IPS DF 6.9 (cell line): ENCODE measurements at regions not wholly inside any gene's neighbourhood (a gene's known extent, or its start where the extent isn't known, plus 50 kb on each side); places are given as distances from the start of the nearest gene placed in this dataset.

Source experiments
- DNase-seq: peaks from one replicate; pipeline ENCODE4 v3.0.0-alpha.2; 2013; ENCODE audit warnings: low read depth, low spot score
- H3K27ac ChIP-seq: one replicate; pipeline ENCODE4 v1.5.1; 2013; ENCODE audit warnings: low read length, control low read depth
- H3K27me3 ChIP-seq: 2 replicates; pipeline ENCODE4 v1.6.1; 2013; ENCODE audit warnings: mild to moderate bottlenecking, low read length; ENCODE audit not compliant: control insufficient read depth, insufficient read depth
- H3K36me3 ChIP-seq: 2 replicates; pipeline ENCODE4 v1.6.1; 2013; ENCODE audit warnings: low read length; ENCODE audit not compliant: control insufficient read depth, insufficient read depth
- H3K4me1 ChIP-seq: 2 replicates; pipeline ENCODE4 v1.6.1; 2013; ENCODE audit warnings: low read length; ENCODE audit not compliant: control insufficient read depth, insufficient read depth
- H3K4me3 ChIP-seq: 2 replicates; pipeline ENCODE4 v1.5.1; 2013; ENCODE audit warnings: mild to moderate bottlenecking, low read length
- H3K9me3 ChIP-seq: 2 replicates; pipeline ENCODE4 v1.6.1; 2013; ENCODE audit warnings: low read length, inconsistent platforms; ENCODE audit not compliant: control insufficient read depth, insufficient read depth
- WGBS: extraction: QIAGEN DNeasy Blood & Tissue Kit; methylation state at CpG from one replicate; pipeline ENCODE4 v1.1.7; 2013; ENCODE audit warnings: mixed read lengths, missing lambda C conversion rate; ENCODE audit not compliant: insufficient read length, insufficient coverage; 5-methylcytosine and 5-hydroxymethylcytosine counted together

DNA sequence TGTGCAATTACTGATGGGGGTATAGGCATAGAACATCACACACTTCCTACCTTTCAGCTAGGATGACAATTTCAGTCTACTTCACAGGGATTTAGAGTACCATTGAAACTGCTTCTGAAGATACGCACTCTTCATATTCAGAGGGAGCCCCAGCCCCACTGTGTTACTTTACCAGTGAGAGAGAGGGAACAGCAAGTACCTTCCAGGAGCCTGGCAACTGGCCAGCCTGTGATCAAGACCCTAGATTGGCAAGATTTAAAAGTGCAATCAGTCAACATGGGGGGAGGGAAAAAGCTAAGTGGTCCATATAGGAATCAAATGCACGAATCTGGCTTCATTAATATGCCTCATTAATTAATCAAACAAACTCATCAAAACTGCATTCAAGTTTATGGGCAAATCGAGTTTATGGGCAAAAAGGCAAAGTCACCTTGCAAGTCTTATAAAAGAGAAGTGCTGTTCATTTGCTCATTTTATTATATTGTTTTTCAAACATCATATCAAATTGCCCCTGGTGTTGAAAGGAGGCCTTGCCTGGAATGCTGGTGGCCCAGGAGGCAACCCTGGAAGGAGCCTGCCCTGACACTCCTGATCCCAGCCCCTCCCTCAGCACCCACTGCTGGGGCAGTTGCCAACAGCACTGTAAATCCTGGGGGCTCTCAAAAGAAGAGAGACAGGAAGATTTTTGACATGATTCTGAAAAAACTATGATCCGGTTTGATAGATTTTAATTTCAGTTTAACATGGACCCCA lies 184.9 kb upstream of the DPT start:
- Histone ChIP-seq H3K27me3 (no peaks in the 10 kb centered on the region), H3K36me3 (no peaks in the 10 kb centered on the region), H3K9me3 (no peaks in the 10 kb centered on the region), H3K4me3 (no peak overlapping the region), H3K27ac (no peak overlapping the region), H3K4me1 (peaks cover 3% of the 10 kb centered on the region; the same call in 1 of the 2 replicates)
- no peak for DNase-seq
- no CpG with 5 or more reads among the region's 4 CpGs for WGBS

DNA sequence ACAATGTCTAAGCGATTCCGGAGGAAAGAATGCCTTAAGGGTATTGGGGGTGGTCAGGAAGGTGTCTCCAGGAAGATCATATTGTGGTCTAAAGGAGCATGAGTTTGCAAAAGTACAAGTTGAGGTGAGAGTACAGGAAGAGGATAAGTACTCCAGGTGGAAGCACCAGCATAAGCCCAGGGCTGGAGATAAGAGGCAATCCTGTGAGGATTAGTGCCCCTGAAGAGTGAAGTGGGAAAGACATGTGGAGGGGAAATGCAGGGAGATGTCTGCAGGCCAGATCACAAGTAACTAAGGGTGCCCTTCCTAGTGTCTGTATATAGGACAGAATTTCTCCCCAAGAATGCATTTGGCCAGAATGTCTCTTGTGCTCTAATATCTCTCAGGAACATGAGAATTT lies 188.3 kb upstream of the DPT start:
- H3K4me3 ChIP-seq = no peak overlapping the region
- H3K9me3 ChIP-seq = no peaks in the 10 kb centered on the region
- no peaks in the 10 kb centered on the region for H3K27me3 ChIP-seq
- H3K27ac ChIP-seq = no peak overlapping the region
- no CpG with 5 or more reads among the region's 2 CpGs for WGBS
- DNase-seq = no peak
- H3K4me1 ChIP-seq = peaks cover 6% of the 10 kb centered on the region; the same call in 1 of the 2 replicates
- no peaks in the 10 kb centered on the region; the same call in 1 of the 2 replicates for H3K36me3 ChIP-seq

DNA sequence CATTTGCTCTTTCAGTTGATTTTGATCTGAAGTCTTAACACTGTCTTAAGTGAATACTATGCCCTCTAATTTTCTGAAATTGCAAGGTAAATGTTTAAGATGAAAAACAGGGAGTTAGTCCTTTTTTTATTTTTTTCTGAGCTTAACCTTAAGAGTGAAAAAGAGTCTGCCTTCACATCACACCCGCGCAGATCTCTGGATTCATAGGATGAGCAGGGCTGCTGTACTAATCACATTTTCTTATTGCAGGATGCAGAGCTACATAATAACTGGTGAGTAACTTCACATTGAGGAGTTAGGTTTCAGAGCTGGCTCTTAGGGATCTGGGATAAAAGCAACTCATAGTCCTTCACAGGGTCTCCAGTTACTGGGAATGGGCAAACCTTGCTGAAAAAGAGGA lies 188.7 kb upstream of the ATP1B1 start:
- no peak for DNase-seq
- H3K27me3 ChIP-seq = no peaks in the 10 kb centered on the region
- peaks cover 6% of the 10 kb centered on the region; the same call in 1 of the 2 replicates for H3K4me1 ChIP-seq
- no peak overlapping the region for H3K27ac ChIP-seq
- H3K36me3 ChIP-seq = no peaks in the 10 kb centered on the region; the same call in 1 of the 2 replicates
- no peaks in the 10 kb centered on the region for H3K9me3 ChIP-seq
- no CpG with 5 or more reads among the region's 2 CpGs for WGBS
- no peak overlapping the region for H3K4me3 ChIP-seq

DNA sequence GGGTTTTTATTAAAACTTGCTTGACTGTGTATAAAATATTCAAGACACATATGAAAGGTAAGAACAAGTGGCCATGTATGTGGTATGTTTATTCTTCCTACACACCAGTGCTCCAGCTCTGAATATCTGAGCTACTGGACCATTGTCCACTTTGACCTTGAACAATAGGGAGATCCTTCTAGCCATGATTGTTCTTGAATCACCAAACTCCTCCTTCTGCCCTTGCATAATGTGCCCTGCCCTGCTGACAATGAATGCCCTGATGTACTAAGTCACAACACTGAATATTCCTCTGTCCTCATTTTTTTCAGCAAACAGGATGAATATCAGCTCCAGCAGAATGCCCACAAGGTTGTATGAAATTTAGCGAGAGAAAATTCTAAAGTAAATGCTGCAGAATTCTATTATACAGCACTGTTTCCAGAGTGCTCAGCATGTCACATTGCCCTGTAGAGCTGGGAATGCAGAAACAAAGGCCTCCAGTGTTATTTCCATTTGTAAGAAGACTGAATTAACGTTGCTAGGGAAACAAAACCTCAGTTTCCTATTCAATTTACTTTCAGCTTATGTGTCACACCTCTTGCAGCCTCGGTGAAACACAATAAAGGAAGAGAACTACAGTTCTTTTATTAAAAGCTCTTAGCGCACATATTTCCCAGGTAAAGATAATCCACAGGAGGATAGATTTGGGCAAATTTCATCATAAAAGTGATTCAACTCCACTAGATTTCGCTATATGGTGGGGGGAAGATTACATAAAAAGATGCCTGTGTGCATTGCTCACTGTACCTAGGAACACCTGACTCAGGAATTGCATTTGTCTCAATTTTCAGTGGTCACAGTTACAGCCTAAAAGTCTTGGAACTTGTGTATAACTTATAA lies 187.4 kb upstream of the ATP1B1 start:
- Histone ChIP-seq H3K27ac (no peak overlapping the region), H3K4me1 (peaks cover 6% of the 10 kb centered on the region; the same call in 1 of the 2 replicates), H3K9me3 (no peaks in the 10 kb centered on the region), H3K36me3 (no peaks in the 10 kb centered on the region; the same call in 1 of the 2 replicates), H3K27me3 (no peaks in the 10 kb centered on the region), H3K4me3 (no peak overlapping the region)
- WGBS = no CpG with 5 or more reads among the region's 5 CpGs
- peak; percentile 31 for DNase-seq

DNA sequence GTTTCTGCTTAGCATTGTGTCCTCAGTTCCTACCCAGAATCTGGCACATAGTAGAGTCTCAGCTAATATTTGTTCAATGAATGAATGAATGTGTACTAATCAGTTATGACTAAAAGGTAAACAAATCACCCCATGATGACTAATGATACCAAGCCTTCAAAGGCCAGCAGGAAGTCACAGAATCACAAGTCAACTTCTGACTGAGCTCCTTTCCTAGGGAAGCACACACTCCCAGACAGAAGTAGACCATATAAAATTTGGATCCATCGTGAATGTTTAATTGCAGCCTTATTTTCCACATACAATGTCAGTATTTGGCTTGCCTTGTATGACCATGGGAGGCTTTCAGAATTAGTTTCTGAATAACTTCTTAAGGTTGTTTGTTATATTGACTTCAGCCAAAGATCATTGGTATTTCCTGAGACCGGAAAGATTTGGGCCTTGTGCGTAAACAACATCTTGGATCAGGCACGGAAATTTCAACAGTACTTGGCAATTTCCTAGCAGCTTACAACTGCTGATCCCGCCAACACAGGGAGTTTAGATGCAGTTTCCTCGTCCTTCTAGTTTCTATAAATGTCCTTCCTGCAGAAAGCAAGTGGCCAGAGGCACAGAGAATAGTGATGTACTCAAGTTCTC lies 185.9 kb upstream of the ATP1B1 start:
- DNase-seq = no peak
- no peak overlapping the region for H3K27ac ChIP-seq
- no peak overlapping the region for H3K4me3 ChIP-seq
- no peaks in the 10 kb centered on the region; the same call in 1 of the 2 replicates for H3K36me3 ChIP-seq
- WGBS = no CpG with 5 or more reads among the region's 6 CpGs
- no peaks in the 10 kb centered on the region for H3K27me3 ChIP-seq
- H3K4me1 ChIP-seq = peaks cover 6% of the 10 kb centered on the region; the same call in 1 of the 2 replicates
- H3K9me3 ChIP-seq = no peaks in the 10 kb centered on the region

DNA sequence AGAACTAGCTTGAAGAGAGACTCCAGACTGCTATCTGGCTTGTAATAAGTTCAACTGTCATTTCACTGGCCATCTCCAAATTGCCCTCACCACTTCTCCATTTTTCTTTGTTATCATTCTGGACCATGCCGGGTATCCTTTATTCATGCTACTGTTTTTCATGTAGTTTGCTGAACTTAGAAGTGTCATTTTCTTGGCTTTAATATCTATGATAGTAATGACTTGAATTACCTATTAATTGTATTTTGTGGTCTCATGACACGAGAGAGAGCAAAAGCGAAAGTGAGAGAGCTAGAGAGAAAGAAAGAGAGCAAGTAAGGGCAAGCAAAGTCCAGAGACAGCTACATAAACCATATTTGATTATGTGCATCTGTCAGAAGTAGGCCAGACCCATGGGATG lies 184.9 kb upstream of the ATP1B1 start:
- Histone ChIP-seq H3K4me3 (no peak overlapping the region), H3K27ac (no peak overlapping the region), H3K27me3 (no peaks in the 10 kb centered on the region), H3K9me3 (no peaks in the 10 kb centered on the region), H3K36me3 (no peaks in the 10 kb centered on the region; the same call in 1 of the 2 replicates), H3K4me1 (peaks cover 6% of the 10 kb centered on the region; the same call in 1 of the 2 replicates)
- no peak for DNase-seq
- WGBS = no CpG with 5 or more reads among the region's 3 CpGs

DNA sequence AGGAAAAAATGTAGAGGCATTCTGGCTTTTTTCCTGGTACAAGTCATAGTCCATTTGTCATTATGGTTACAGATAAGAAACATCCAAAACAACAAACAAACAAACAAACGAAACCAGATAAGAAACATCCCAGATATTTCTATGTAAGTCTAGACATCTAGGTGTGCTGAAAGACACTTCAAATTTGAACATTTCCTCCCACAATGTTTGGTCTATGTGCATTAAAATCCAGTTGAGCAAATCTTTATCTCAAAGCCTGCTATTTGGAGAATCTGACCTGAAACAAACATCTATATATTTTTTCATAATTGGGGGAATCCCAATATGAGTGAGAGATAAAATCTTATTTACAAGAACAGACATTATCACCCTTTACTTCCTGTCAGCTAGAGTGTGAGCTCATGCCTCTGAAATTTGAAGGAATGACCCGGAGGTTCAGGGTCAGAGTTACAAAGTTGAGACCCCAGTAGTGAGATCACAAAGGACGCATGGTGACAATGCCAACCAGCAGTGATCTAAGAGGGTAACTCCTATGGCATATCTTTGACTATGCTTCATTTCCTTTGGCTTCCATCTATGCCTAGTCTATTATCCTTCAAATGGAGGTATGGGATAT lies 182.9 kb upstream of the ATP1B1 start:
- no peaks in the 10 kb centered on the region for H3K27me3 ChIP-seq
- no peaks in the 10 kb centered on the region; the same call in 1 of the 2 replicates for H3K36me3 ChIP-seq
- H3K4me1 ChIP-seq = peaks cover 5% of the 10 kb centered on the region; the same call in 1 of the 2 replicates
- WGBS = no CpG with 5 or more reads among the region's 3 CpGs
- H3K27ac ChIP-seq = no peak overlapping the region
- no peak overlapping the region for H3K4me3 ChIP-seq
- no peaks in the 10 kb centered on the region for H3K9me3 ChIP-seq
- no peak for DNase-seq

DNA sequence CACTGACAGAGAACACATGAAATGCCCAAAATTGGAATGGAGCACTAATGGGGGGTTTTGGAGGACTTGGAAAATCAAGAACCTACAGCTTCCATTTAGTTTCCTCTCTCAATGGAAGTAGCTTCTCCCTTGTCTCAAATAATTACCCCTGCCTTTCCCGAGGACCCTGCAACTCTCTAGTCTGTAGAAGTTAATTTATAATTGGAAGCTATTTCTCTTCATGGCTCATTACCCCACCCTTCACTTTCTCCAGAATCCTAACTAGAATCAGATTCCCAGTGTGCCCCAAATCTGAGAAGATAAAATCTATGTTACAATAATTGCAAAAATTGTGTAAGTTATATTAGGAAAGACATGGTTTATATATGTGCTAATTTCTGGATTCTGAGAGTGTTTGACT lies 181.5 kb upstream of the ATP1B1 start:
- Histone ChIP-seq H3K4me3 (no peak overlapping the region), H3K9me3 (no peaks in the 10 kb centered on the region), H3K27ac (no peak overlapping the region), H3K36me3 (no peaks in the 10 kb centered on the region), H3K27me3 (no peaks in the 10 kb centered on the region), H3K4me1 (peaks cover under 1% of the 10 kb centered on the region; the same call in 1 of the 2 replicates)
- WGBS = no CpG with 5 or more reads among the region's 1 CpG
- DNase-seq = no peak

DNA sequence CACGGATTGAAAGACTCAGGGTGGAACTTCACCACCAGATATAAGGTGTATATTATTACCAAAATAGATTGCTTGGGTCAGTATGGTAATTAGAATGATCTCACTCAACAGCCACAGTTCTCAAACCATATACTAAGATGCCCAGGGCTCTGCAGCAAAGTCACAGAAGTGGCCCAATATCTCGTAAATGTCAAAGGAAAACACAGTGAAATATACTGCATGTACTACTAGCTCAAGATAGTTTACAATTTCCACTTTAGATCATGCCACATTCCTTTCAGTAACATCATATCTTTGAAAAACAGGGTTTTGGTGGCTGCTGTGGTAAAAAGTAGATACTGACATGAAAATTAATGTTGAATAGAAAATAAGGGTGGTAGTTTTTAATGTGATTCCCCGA lies 180.3 kb upstream of the ATP1B1 start:
- no peaks in the 10 kb centered on the region for H3K9me3 ChIP-seq
- H3K4me1 ChIP-seq = no peaks in the 10 kb centered on the region
- no peak overlapping the region for H3K27ac ChIP-seq
- DNase-seq = no peak
- no peaks in the 10 kb centered on the region for H3K36me3 ChIP-seq
- H3K4me3 ChIP-seq = no peak overlapping the region
- WGBS = no CpG with 5 or more reads among the region's 3 CpGs
- H3K27me3 ChIP-seq = no peaks in the 10 kb centered on the region

DNA sequence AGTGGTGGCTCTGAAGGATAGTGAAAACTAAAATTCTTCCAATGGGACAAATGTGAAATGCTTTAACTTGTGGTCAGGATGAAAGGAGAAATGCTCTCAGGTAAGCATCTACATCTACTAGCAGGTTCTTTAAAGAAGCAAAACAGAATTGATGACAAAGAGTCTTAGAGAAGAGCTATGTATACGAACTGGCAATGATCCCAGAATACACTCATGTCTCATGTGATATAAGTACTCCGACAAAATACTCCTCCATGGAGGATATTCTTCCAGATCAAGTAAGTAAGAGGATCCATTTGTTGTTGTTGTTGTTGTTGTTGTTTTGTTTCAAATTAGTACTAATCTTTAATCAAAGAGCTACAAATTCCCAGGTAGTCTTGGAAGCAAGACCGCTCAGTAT lies 174.0 kb upstream of the ATP1B1 start:
- Histone ChIP-seq H3K27ac (no peak overlapping the region), H3K4me1 (no peaks in the 10 kb centered on the region), H3K27me3 (no peaks in the 10 kb centered on the region), H3K36me3 (no peaks in the 10 kb centered on the region), H3K4me3 (no peak overlapping the region), H3K9me3 (no peaks in the 10 kb centered on the region)
- no peak for DNase-seq
- WGBS = no CpG with 5 or more reads among the region's 3 CpGs
